Upper lobe of left lung (tissue), 4 donors: ENCODE measurements at regions not wholly inside any gene's neighbourhood (a gene's known extent, or its start where the extent isn't known, plus 50 kb on each side); places are given as distances from the start of the nearest gene placed in this dataset.

Experiments
- EP300 ChIP-seq, 4 donors: sonication (generic); formaldehyde crosslinking; IDR thresholded peaks; one replicate each; pipeline ENCODE4 v1.5.1; 2017; ENCODE audit warnings: antibody characterized with exemption in 4 of 4, control low read depth in 2 of 4
- POLR2AphosphoS5 ChIP-seq, 2 donors: sonication (generic); formaldehyde crosslinking; IDR thresholded peaks; one replicate each; pipeline ENCODE4 v1.5.1; 2017; ENCODE audit warnings: antibody characterized with exemption in 2 of 2

DNA sequence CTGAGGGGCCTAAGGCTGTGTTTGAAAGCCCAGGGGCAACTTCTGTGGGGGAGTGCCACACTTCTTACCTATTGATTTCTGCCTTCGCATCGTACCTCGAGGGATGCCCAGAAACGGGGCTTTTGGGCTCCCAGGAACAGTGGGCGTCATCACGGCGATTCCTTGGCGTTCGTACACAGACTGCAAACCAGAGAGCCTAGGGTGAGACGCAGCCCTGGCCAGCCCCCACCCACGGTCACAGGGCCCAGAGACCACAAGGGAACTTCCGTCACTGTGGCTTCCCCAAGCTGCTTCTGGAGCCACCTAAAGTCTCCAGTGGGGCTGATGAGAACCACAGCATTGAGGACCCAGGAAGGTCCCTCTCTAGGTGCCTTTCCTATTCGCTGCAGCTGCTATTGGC, 91.9 kb downstream of the CTTN start:
- no peak for TF ChIP-seq POLR2AphosphoS5 (IDR thresholded peaks at IDR 0.05)
- TF ChIP-seq EP300 (IDR thresholded peaks at IDR 0.05): no peak
